H1 (cell line): ENCODE measurements at regions not wholly inside any gene's neighbourhood (a gene's known extent, or its start where the extent isn't known, plus 50 kb on each side); places are given as distances from the start of the nearest gene placed in this dataset.
A peak's percentile ranks its signal among the peaks of the same experiment; 100 is the strongest.

Experiments used
- CTCF ChIA-PET: fragments of 300-600 bp; sonication (Branson Sonifier 250); formaldehyde crosslinking; loops from one replicate; lab custom pipeline; 2021; ENCODE audit not compliant: partially characterized antibody; lab: Charles Lee
- POLR2A ChIA-PET: fragments of 300-600 bp; sonication (Branson Sonifier 250); formaldehyde crosslinking; loops from one replicate; lab custom pipeline; 2021; ENCODE audit warnings: inconsistent platforms; ENCODE audit not compliant: partially characterized antibody; lab: Charles Lee
- DNase-seq, 2 experiments: peaks; one replicate each; pipeline versions ENCODE4 v3.0.0 to v3.0.0-alpha.2; 2010 to 2022; ENCODE audit warnings: low spot score in 2 of 2, low read depth in 1 of 2, mixed read lengths in 1 of 2
- FAIRE-seq: peaks from 2 replicates; lab custom pipeline; 2011; peaks lifted over from hg19 to GRCh38; lab: Jason Lieb, UNC
- H2AFZ ChIP-seq: 2 replicates; pipeline ENCODE4 v1.8.1; 2012; ENCODE audit warnings: low read length, inconsistent platforms
- H2AK5ac ChIP-seq: 2 replicates; pipeline ENCODE4 v1.6.1; 2013; ENCODE audit warnings: low read depth, low read length
- H2BK120ac ChIP-seq: replicated peaks from 2 replicates; pipeline ENCODE3; 2013; ENCODE audit warnings: low read depth, low read length, inconsistent platforms
- H2BK12ac ChIP-seq: 2 replicates; pipeline ENCODE4 v1.6.1; 2013; ENCODE audit warnings: low read depth, low read length
- H2BK15ac ChIP-seq: 2 replicates; pipeline ENCODE4 v1.6.1; 2013; ENCODE audit warnings: low read length
- H2BK20ac ChIP-seq: 2 replicates; pipeline ENCODE4 v1.6.1; 2013; ENCODE audit warnings: low read length
- H2BK5ac ChIP-seq: 2 replicates; pipeline ENCODE4 v1.6.1; 2013; ENCODE audit warnings: low read depth, low read length
- H3K14ac ChIP-seq: 2 replicates; pipeline ENCODE4 v1.6.1; 2013; ENCODE audit warnings: inconsistent platforms; ENCODE audit not compliant: insufficient read length
- H3K18ac ChIP-seq: 2 replicates; pipeline ENCODE4 v1.6.1; 2013; ENCODE audit warnings: low read length; ENCODE audit errors: extremely low read depth
- H3K23ac ChIP-seq: 2 replicates; pipeline ENCODE4 v1.6.1; 2013; ENCODE audit warnings: inconsistent platforms; ENCODE audit not compliant: insufficient read length
- H3K23me2 ChIP-seq: 2 replicates; pipeline ENCODE4 v1.6.1; 2013; ENCODE audit warnings: low read depth, low read length
- H3K27ac ChIP-seq: 2 replicates; pipeline ENCODE4 v1.6.1; 2011; ENCODE audit warnings: low read depth, low read length, inconsistent platforms
- H3K27me3 ChIP-seq, 4 experiments: replicated peaks in 1 of 4; 1 replicate in 1 of 4; 2 replicates in 3 of 4; pipeline versions ENCODE4 v1.6.1 to v1.8.1; 2011 to 2013; ENCODE audit warnings: low read length in 3 of 4, mild to moderate bottlenecking in 3 of 4, inconsistent platforms in 2 of 4, mixed read lengths in 2 of 4, moderate library complexity in 1 of 4; ENCODE audit not compliant: control insufficient read depth in 3 of 4, insufficient read depth in 3 of 4; ENCODE audit errors: extremely low read depth in 1 of 4
- H3K36me3 ChIP-seq, 4 experiments: 2 replicates each; pipeline versions ENCODE4 v1.6.1 to v1.8.1; 2011 to 2013; ENCODE audit warnings: mild to moderate bottlenecking in 4 of 4, low read length in 3 of 4, moderate library complexity in 2 of 4, control low read depth in 1 of 4, inconsistent platforms in 1 of 4; ENCODE audit not compliant: insufficient read depth in 4 of 4, control insufficient read depth in 2 of 4
- H3K4ac ChIP-seq: replicated peaks from 2 replicates; pipeline ENCODE3; 2013; ENCODE audit warnings: low read length, low read depth, mixed read lengths, inconsistent platforms; ENCODE audit not compliant: insufficient read length
- H3K4me1 ChIP-seq, 4 experiments: replicated peaks in 1 of 4; 1 replicate in 1 of 4; 2 replicates in 3 of 4; pipeline versions ENCODE4 v1.6.1 to v1.8.1; 2011 to 2013; ENCODE audit warnings: low read length in 3 of 4, inconsistent platforms in 2 of 4, mixed read lengths in 1 of 4; ENCODE audit not compliant: insufficient read depth in 4 of 4, control insufficient read depth in 3 of 4
- H3K4me2 ChIP-seq, 2 experiments: 2 replicates each; pipeline versions ENCODE4 v1.6.1 to v1.8.1; 2011 to 2013; ENCODE audit warnings: low read depth in 2 of 2, low read length in 2 of 2, control low read depth in 1 of 2, inconsistent platforms in 1 of 2, mild to moderate bottlenecking in 1 of 2; ENCODE audit not compliant: insufficient read depth in 1 of 2
- H3K4me3 ChIP-seq, 4 experiments: fragments of 200-600, 300-600 bp in 1 of 4; sonication (generic), shearing (Covaris generic), sonication (Bioruptor Twin) in 1 of 4; 2 replicates each; pipeline versions ENCODE4 v1.5.1 to v1.8.1; 2011 to 2016; ENCODE audit warnings: low read length in 4 of 4, low read depth in 3 of 4, control low read depth in 2 of 4, inconsistent platforms in 2 of 4, mild to moderate bottlenecking in 2 of 4, mixed read lengths in 1 of 4, moderate library complexity in 1 of 4; ENCODE audit not compliant: insufficient read depth in 2 of 4; ENCODE audit errors: extremely low read depth in 1 of 4
- H3K56ac ChIP-seq: replicated peaks from 2 replicates; pipeline ENCODE3; 2013; ENCODE audit warnings: low read depth, mild to moderate bottlenecking, mixed read lengths, low read length, inconsistent platforms; ENCODE audit not compliant: insufficient read length
- H3K79me1 ChIP-seq: 2 replicates; pipeline ENCODE4 v1.6.1; 2013; ENCODE audit warnings: low read depth, low read length, control low read depth
- H3K79me2 ChIP-seq, 2 experiments: 2 replicates each; pipeline versions ENCODE4 v1.6.1 to v1.8.1; 2012 to 2013; ENCODE audit warnings: low read length in 2 of 2, mild to moderate bottlenecking in 2 of 2, inconsistent platforms in 1 of 2; ENCODE audit not compliant: insufficient read depth in 2 of 2, control insufficient read depth in 1 of 2
- H3K9ac ChIP-seq, 4 experiments: replicated peaks in 1 of 4; 1 replicate in 1 of 4; 2 replicates in 3 of 4; pipeline versions ENCODE4 v1.6.1 to v1.8.1; 2011 to 2013; ENCODE audit warnings: low read depth in 3 of 4, low read length in 3 of 4, control low read depth in 2 of 4, mild to moderate bottlenecking in 2 of 4, moderate library complexity in 2 of 4, inconsistent platforms in 1 of 4; ENCODE audit errors: extremely low read depth in 1 of 4
- H3K9me3 ChIP-seq, 2 experiments: 2 replicates each; pipeline versions ENCODE4 v1.6.1 to v1.8.1; 2012 to 2013; ENCODE audit warnings: mild to moderate bottlenecking in 2 of 2, moderate library complexity in 2 of 2, control low read depth in 1 of 2, inconsistent platforms in 1 of 2, low read depth in 1 of 2, low read length in 1 of 2, mixed read lengths in 1 of 2; ENCODE audit not compliant: insufficient read depth in 2 of 2
- H4K20me1 ChIP-seq, 2 experiments: replicated peaks in 1 of 2; 2 replicates each; pipeline versions ENCODE3 to v1.8.1; 2011 to 2013; ENCODE audit warnings: inconsistent platforms in 2 of 2, low read length in 2 of 2, mild to moderate bottlenecking in 1 of 2; ENCODE audit not compliant: insufficient read depth in 2 of 2, control insufficient read depth in 1 of 2
- H4K5ac ChIP-seq: 2 replicates; pipeline ENCODE4 v1.6.1; 2013; ENCODE audit warnings: low read length, low read depth, mixed read lengths, inconsistent platforms; ENCODE audit not compliant: insufficient read length
- H4K8ac ChIP-seq: 2 replicates; pipeline ENCODE4 v1.8.0; 2013; ENCODE audit warnings: mild to moderate bottlenecking, moderate library complexity, low read length, inconsistent platforms; ENCODE audit not compliant: insufficient read depth; ENCODE audit errors: extremely low read depth
- H4K91ac ChIP-seq: replicated peaks from 2 replicates; pipeline ENCODE3; 2013; ENCODE audit warnings: low read length, mixed read lengths, inconsistent platforms; ENCODE audit not compliant: insufficient read length
- ASH2L ChIP-seq: fragments of 200-600, 300-600 bp; sonication (generic); IDR thresholded peaks from one replicate; pipeline ENCODE4 v1.7.1; 2017; ENCODE audit warnings: low read length
- BACH1 ChIP-seq: IDR thresholded peaks from 2 replicates; pipeline ENCODE4 v1.6.1; 2012; ENCODE audit warnings: low read length, improper control_type of control experiment
- CBX8 ChIP-seq: fragments of 300-800, 300-1000 bp; sonication (generic); IDR thresholded peaks from 2 replicates; pipeline ENCODE4 v1.7.1; 2016; ENCODE audit warnings: low read depth, low read length, borderline replicate concordance
- CHD1 ChIP-seq: IDR thresholded peaks from 2 replicates; pipeline ENCODE4 v1.6.1; 2012; ENCODE audit warnings: low read depth, low read length, improper control_type of control experiment
- CREB1 ChIP-seq: IDR thresholded peaks from 2 replicates; pipeline ENCODE4 v1.6.1; 2012; ENCODE audit warnings: inconsistent platforms
- EZH2 ChIP-seq: fragments of 200-600 bp; sonication (generic); IDR thresholded peaks from 2 replicates; pipeline ENCODE4 v1.7.1; 2012; ENCODE audit warnings: low read depth, mild to moderate bottlenecking, moderate library complexity, low read length, inconsistent platforms; ENCODE audit not compliant: severe bottlenecking
- KDM4A ChIP-seq: IDR thresholded peaks from one replicate; pipeline ENCODE4 v1.7.1; 2012; ENCODE audit warnings: low read depth, mild to moderate bottlenecking, moderate library complexity, low read length, inconsistent platforms; ENCODE audit not compliant: severe bottlenecking
- NANOG ChIP-seq: IDR thresholded peaks from 2 replicates; pipeline ENCODE4 v1.6.1; 2011; ENCODE audit warnings: low read length, low read depth, mild to moderate bottlenecking, inconsistent platforms; ENCODE audit not compliant: insufficient read depth, poor library complexity, severe bottlenecking
- RFX5 ChIP-seq: IDR thresholded peaks from 2 replicates; pipeline ENCODE4 v1.6.1; 2011; ENCODE audit warnings: low read depth, low read length, improper control_type of control experiment, borderline replicate concordance
- TAF1 ChIP-seq: IDR thresholded peaks from 2 replicates; pipeline ENCODE4 v1.6.1; 2011; ENCODE audit warnings: mild to moderate bottlenecking, low read depth, low read length
- USF2 ChIP-seq: IDR thresholded peaks from 2 replicates; pipeline ENCODE4 v1.6.1; 2011; ENCODE audit warnings: low read length, improper control_type of control experiment
- ZNF274 ChIP-seq: IDR thresholded peaks from 2 replicates; pipeline ENCODE4 v1.7.0; 2012; ENCODE audit warnings: low read length, borderline replicate concordance; ENCODE audit errors: extremely low read depth
- WGBS, 2 experiments: shearing (Covaris generic) in 1 of 2; methylation state at CpG; one replicate each; pipeline versions ENCODE4 v1.1.6 to v1.1.7; 2013 to 2015; ENCODE audit warnings: low lambda C conversion rate in 2 of 2, mixed read lengths in 2 of 2, inconsistent platforms in 1 of 2, low coverage in 1 of 2, missing lambda C conversion rate in 1 of 2; ENCODE audit not compliant: insufficient replicate concordance in 2 of 2, insufficient coverage in 1 of 2, insufficient read length in 1 of 2; ENCODE audit errors: extremely low coverage in 1 of 2, missing lambda C conversion rate in 1 of 2; 5-methylcytosine and 5-hydroxymethylcytosine counted together

GRCh38 chr2:8281950-8282857 is 399.7 kb upstream of the ID2 start:
- Histone ChIP-seq H2BK120ac (peak overlapping the region; percentile 52), H3K9ac (no peak overlapping the region), H4K5ac (no peak overlapping the region), H2BK5ac (no peak overlapping the region), H3K27me3 (no peaks in the 10 kb centered on the region; a peak in 2 of 7 replicates), H3K4me1 (peaks cover 0 to 2% (median 0%) of the 10 kb centered on the region in 4 experiments; a peak in 2 of 7 replicates), H2AFZ (no peak overlapping the region), H2BK20ac (no peak overlapping the region), H3K56ac (no peak overlapping the region), H3K23me2 (no peaks in the 10 kb centered on the region), H3K79me2 (no peaks in the 10 kb centered on the region), H2BK12ac (no peak overlapping the region; the same call in 1 of the 2 replicates), H3K18ac (no peak overlapping the region), H2AK5ac (no peak overlapping the region; the same call in 1 of the 2 replicates), H3K36me3 (no peaks in the 10 kb centered on the region), H3K23ac (no peak overlapping the region), H3K4me2 (no peak overlapping the region), H2BK15ac (no peak overlapping the region), H4K91ac (peak overlapping the region; percentile 51), H3K27ac (no peak overlapping the region), H4K8ac (no peak overlapping the region), H3K9me3 (no peaks in the 10 kb centered on the region), H3K4me3 (no peak overlapping the region), H3K79me1 (no peaks in the 10 kb centered on the region), H4K20me1 (no peaks in the 10 kb centered on the region), H3K14ac (no peak overlapping the region), H3K4ac (no peak overlapping the region)
- no peak for FAIRE-seq
- WGBS, 2 experiments: 91% methylated on average over 25 of the region's 25 CpGs; no CpG with 5 or more reads in 1 of the 2 experiments
- CTCF ChIA-PET: interaction anchor here (0.6 to 1.6 kb wide), 5 partner anchors 9 to 789 kb away, joined by 3 to 4 read pairs (median 3); no protein-coding TSS in a partner anchor
- DNase-seq: no peak
- POLR2A ChIA-PET: no interaction called here
- TF ChIP-seq EZH2: no peak
- no peak for TF ChIP-seq NANOG
- TF ChIP-seq ASH2L: no peak
- no peak for TF ChIP-seq KDM4A
- TF ChIP-seq RFX5: no peak
- TF ChIP-seq TAF1: no peak
- no peak for TF ChIP-seq CBX8
- no peak for TF ChIP-seq BACH1
- TF ChIP-seq USF2: no peak
- TF ChIP-seq CREB1: no peak
- TF ChIP-seq ZNF274: no peak
- no peak for TF ChIP-seq CHD1
